T follicular helper cell (primary cell): ENCODE measurements at regions not wholly inside any gene's neighbourhood (a gene's known extent, or its start where the extent isn't known, plus 50 kb on each side); places are given as distances from the start of the nearest gene placed in this dataset.
"Not testable (repeated sequence)": the region's sequence is repeated elsewhere in the genome, so short reads cannot be mapped to it uniquely, and the experiment has no call there.

Experiments
- DNase-seq: peaks from one replicate; pipeline ENCODE4 v3.0.0-alpha.2; 2020; ENCODE audit warnings: low read depth

DNA sequence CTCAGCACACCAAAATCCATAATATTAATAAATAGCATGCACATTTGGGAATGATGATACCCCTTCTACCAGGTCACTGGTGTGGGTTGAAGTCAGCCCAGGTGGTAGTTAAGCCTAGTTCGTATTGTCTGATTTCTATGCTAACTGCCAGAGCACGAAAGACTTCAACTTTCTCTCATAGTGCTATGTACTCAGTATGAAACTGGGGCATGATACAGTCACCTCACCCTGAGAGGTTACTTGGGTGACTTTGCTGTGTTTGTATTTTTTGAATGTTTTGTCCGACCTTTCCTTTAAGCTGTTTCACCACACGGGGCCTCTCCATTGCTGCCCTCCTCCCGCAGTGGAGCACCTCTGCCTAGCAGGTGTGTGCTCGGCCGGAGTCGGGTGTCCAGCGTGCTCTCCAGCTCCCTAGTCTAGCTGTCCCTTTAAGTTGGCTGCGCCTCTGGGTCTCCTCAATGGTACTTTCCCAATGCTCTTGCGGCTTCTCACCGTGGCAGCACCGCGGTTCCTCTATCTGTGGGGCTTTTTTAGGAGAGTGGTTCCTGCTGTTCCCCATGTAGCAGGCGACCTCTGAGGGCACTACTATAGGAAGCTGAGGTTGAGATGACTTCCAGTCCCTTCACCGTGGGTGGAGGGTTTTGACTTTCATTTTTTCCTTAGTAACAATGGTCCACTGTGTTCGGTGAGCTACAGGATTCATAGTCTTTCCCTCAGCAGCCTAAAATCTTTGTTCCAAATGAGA lies 524.0 kb upstream of the PFKP start:
- no peak for DNase-seq

DNA sequence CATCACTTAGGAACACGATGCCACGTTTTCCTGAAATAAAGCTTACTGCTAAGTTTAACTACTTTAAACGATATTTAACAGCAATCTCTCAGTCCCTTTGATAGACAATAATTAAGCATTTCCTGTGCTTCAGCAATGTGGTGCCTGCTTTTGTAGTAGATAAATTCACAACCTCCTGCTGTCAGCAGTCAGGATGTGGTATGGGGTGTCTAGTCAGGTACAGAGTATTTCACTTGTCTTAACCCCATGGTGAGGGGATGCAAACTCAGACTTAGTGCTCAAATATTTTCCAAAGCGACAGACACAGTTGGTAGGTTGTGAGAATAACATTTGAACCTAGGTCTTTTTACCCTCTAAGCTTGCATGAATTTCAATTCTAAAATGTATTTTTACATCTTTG lies 526.2 kb upstream of the PFKP start:
- DNase-seq = no peak

DNA sequence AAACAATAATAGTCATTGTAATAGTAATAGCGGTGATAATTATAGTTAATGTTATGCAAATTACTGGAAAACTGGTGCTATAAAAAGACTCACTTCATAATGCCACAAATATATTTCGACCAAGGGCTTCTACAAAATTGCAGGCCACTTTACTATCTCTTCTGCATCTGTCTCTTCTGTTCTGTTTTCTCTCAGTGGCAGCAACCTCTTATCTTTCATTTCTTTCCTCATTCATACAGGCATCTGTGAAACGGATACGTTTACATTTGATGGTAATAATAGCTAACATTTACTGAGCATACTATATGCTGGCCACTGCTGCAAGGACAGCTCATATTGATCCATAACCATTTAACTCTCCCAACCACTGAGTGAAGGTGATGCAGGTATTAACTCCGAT lies 537.4 kb upstream of the PFKP start:
- DNase-seq = no peak

DNA sequence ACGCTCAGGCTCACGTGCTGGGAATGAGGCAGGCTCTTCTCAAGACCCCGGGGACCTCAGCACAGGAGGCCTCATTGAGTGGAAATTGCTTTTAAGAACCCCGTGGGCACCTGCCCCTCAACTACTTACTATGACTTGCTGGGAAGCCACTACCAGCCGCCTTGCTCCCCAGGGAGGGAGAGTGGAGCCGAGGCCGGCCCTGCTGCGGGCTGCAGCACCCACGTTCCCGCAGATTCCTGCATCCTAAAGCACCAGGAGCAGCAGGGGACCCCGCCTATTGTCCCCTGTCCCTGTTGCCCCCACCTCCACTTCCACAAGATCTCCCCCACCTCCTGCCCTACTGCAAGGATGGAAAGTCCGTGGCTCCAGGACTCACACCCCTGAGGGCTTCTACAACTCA lies 541.6 kb upstream of the PFKP start:
- no peak for DNase-seq

DNA sequence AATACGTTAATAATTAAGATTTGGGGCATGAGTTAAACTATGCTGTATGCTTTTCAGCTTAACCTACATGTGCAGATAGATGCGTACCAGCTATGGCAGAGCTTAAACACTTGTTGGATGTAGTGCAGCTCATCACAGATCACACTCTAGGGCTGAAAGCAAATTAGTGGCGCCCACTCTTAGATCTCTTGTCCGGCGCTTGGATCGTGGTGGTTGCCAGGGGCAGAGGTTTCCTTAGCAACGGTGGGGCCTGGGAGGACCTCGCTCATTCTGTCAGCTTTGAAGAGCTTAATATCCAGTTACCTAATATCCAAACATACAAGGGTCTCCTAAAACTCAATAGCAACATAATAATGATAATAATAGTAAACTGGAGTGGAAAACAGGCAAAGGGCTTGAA lies 548.2 kb upstream of the PFKP start:
- DNase-seq = no peak

DNA sequence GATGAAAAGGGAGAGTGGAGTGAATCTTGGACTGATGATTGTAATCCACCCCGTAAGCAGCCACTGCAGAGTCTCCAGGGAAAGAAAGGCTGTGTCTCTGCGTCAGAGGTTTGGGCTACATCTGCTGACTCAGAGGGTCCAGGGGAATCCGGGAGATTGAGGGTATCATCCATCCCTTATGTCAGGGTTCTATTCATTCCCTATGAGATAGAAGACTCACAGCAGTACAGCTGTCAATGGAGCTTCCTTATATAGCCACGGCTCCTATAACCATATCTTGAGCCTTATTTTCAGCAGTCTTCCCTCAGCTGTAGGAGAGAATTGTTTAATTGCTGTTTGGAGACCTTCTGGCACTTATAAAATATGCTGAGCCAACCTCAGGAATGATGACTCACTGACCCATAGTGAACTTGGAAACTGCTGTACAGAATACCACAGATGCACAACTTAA lies 558.2 kb upstream of the PFKP start:
- DNase-seq = no peak

DNA sequence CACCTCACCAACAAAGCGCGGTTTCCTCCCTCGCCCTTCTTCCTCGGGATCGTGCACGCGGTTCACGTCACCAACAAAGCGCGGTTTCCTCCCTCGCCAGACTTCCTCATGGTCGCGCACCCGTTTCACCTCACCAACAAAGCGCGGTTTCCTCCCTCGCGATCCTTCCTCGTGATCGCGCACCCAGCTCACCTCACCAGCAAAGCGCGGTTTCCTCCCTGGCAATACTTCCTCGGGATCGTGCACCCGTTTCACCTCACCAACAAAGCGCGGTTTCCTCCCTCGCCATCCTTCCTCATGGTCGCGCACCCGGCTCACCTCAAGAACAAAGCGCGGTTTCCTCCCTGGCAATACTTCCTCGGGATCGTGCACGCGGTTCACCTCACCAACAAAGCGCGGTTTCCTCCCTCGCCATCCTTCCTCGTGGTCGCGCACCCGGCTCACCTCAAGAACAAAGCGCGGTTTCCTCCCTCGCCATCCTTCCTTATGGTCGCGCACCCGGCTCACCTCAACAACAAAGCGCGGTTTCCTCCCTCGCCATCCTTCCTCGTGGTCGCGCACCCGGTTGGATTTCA lies 565.9 kb upstream of the PFKP start:
- not testable (repeated sequence) for DNase-seq

DNA sequence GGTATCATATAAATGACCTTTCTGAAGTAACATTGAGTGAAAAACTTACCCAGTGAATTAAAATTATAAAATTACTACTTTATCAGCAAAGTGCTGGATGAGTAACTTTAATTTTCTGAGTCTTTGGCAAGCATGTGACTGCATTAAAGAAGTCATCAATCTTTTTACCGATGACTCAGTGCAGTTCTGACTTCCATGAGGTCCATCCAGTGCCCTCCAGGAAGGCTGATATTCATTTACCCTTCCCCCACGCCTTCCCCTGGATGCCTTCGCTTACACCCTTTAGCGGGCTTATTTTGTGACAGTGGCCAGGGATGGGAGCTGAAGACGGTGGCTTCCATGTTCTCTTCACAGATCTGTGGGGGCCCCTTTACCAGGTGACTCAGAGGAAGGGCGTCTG lies 572.9 kb upstream of the PFKP start:
- DNase-seq = no peak

DNA sequence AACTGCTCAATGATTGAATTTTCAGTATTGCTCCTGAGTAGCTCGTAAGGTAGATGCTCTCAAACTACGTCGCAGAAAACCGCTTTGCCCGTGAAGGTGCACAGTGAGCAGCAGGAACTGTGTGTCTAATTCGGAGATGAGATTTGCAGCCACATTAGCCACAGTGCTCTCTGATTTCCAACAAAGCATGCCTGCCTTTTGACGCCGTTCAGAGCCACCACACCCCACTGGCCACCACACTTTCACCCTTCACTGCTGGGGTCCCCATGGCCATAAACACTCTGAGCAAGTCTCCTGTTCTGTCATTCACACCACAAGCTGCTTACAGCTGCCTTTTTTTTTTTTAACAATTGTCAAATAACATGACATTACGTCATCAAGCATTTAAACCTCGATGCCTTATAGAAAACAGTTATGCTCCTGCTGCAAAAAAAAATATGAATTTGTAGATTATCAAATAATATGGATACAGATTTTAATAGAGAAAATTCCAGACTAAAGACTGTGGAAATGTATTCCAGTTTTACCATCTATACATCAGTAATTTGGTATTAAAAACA lies 578.8 kb upstream of the PFKP start:
- DNase-seq = no peak

DNA sequence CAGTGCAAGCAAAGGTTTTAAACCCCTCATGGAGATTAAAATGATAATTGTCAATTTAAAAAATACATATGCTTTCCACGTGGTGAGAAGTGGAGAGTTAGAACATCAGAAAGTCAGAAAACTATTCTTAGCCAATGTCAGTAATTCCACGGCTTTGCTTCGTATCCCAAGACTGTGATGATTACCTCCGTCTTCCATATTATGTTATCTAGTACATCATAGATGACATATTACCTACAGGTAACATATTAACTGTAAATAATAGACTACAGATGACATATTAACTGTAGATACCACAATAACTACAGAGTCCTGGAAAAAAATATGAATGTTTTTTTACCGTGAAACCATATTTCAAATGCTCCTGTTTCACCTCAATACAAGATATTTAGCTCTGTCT lies 579.4 kb upstream of the PFKP start:
- DNase-seq = no peak

DNA sequence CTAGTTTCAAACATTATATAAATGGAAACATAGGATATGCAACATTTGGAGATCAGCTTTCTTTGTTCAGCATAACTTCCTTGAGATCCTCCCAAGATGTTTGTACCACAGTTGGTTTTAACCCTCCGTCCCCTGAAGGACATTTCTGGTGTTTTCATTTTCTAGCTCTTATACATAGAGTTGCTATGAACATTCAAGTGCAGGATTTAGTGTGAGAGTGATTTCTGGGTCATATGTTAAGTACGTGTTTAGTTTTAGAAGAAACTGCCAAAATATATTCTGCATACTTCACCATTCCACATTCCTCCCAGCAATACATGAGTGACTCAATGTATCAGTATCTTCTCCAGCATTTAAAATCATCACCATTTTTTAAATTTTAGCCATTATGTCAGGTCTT lies 588.7 kb upstream of the PFKP start:
- no peak for DNase-seq

DNA sequence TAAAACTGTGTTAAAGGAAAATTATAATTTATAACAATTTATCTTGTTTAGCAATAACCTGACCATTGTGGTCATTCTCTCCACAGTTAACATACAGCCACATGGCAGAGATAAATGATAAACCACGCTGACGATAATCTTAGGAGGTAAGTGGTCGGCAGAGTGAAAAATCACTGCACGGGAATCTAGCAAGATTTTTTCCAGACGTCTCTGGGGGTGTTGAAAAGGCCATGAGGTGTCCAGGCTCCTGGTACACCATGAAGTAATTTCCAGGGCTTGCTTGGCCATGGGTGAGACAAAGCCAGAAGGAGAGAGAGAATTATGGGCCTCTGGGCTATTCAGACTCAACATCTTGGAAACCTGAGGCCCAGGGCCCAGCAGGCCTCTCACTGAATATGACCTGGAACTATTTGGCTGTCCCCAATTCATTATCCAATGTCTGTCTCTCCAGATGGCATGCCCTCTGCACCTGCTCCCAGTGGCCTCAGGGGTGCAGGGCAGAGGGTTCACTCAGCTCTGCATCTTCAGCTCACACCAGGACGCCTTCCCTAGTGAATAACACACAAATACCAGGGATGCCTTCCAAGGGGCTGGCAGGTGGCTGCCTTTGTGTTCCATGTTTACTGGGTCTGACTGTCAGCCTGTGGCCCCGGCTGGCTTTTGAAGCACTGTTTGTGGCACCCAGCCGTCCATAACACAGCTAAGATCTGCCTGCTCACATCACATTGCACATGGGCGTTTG lies 590.4 kb upstream of the PFKP start:
- no peak for DNase-seq

DNA sequence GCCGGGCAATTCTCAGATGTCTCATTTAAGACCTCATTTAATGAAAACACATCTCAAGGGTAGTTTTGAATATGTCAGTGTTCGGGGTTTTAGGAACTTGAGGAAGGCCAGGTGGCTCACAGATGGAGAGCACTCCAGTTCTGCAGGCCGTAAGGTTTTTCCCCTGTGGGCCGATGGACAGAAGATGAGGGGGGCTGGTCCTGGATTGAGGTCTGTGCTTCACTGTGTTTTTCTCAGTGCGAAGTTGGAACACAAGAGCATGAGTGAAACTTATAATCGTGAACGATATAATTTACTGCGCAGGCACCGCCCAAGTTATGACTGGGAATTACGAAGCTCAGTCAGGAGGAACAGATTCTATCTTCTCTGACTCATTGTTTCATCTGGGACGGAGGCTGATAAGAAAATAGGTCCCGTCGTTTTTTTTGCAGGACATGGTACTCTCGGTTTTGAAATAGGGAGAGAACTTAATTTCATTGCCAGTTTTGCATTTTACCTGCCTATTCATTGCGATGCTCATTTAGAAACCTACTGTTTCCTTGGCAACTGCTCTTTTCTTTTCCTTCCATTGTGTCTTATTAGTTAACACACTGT lies 591.0 kb upstream of the PFKP start:
- DNase-seq = no peak

DNA sequence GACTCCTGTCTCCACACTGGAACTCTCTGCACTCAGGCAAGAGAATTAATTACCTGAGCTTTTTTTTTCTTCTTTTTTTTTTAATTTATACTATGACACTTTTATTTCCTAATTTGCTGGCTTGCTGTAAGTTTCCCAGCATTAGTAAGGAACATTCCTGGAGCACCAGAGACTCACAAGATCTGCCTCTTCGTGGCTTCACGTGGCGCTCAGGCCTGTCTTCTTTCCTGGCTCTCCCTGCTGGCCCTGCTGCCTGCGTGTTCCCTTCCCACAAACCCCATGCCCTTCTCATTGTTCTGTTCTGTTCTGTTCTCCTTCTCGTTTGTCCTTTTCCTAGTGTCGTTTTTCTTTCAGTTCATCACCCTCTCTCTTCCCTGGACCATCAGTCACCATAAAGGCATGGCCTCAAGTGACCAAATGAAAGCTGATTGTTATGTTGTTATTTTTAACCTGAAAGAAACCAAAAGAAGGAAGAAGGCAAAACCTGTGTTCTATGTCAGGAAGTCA lies 591.6 kb upstream of the PFKP start:
- no peak for DNase-seq

DNA sequence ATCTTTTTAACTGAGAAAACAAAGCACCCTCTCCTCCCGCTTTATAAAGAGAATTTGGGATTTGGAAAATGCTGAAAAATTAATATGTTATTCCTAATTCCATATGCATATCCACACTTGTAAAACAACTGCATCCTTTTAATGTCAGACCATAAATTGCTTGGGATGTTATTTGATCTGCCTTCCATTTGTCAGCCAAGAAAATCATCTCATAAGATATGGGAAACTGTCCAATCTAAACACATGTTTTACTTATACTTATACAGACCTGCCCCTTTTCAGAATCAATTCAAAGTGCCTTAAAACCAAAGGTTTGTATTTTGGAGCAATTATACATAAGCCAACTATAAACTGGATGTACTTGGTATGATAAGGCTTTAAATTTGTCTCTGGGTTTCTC lies 595.5 kb upstream of the PFKP start:
- no peak for DNase-seq

DNA sequence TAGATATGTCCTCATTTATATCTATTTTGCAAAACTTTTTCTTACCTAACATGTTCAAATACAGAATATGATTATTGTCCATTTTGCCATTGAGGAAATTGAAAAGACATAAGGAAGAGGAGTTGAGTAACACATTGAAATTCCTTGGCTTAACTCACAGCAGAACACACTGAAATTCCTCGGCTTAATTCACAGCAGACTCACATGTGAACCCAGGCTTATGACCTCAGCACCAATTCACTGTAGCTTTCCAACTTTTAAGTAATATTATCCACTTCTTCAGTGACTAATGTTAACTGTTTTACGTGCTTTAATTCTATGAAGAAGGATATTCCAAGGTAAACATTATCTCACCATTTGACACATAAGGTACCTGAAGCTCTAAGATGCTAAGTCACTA lies 597.5 kb upstream of the PFKP start:
- no peak for DNase-seq

DNA sequence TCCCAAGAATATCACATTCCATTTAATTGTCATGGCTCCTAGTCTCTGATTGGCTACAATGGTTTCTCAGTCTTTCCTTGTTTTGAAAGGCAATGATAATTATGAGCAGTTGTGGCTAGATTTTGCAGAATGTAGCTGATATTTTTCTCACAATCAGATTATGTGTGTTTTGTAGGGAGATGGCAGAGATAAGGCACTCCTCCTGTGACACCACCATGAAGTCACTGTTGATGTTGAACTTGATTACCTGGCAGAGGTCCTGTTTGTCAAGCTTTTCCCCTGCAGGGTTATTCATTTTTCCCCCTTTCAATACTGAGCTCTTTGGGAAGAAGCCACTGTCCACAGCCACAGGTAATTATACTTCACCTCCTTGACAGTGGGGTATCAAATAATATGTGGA lies 602.9 kb upstream of the PFKP start:
- no peak for DNase-seq

DNA sequence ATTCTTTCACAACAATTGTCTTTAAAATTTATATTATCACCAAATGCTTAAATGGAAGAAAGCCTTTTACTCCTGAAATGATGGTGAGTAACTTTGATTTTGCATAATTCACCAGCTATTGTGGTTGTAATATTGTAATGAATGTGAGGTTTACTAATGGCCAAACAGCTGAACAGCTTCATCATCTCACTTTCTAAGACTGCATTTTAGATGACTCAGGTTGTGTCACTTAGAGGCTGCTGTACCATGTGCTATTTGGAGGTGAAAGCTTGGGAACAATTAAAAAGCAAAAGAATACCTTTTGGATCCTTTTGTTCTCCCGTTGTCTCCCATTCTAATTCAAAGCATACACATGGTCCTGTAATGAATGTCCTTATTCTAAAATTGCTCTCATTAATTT lies 604.0 kb upstream of the PFKP start:
- DNase-seq = no peak

DNA sequence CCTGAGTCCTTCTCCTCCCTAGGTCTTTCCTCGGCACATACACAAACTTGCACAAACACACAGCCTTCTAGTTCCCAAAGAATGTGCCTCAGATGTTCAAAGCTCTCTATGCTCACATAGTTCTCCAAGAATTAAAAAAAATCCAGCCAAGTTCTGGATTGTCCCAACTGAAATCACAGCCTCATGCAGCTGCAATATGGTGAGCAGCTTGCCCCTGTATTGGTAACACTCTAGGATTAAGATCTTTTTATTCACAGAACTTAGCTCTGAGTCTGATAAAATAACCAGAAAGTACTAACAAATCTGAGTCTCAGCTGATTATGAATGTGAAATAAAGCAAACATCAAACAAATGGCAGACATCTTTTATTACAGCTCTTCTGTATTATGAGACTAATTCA lies 604.8 kb upstream of the PFKP start:
- DNase-seq = no peak

DNA sequence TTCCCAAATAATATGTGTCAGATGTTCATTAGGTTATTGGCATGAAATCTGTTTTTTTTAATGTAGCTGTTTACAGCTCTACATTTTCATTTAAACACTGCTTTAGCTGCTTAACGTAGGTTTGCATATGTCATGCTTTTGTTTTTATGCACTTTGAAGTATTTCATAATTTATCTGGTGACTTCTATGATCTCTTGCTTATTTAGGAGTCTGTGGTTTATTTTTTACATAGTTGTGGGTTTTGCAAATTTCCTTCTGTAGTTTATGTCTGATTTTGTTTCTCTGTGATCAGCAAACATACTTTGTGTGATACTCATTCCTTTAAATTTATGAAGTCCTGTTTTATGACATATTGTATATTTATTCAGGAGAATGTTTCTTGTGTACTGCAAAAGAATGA lies 606.5 kb upstream of the PFKP start:
- DNase-seq = no peak

DNA sequence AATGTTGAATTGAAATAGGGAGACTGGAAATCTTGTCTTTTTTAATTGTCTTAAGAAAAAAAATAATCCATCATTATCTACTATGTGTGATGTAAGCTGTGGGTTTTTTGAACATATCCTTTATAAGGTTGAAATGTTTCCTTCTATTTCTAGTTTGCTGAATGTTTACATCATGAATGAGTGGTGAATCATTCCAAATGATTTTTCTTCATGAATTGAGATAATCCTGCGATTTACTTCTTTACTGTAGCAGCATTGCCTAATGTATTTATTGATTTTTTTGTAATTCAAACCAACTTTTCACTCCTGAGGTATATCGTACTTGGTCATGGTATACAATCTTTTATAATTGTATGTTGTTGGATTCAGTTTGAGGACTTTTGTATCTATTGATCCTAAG lies 607.6 kb upstream of the PFKP start:
- DNase-seq = no peak

DNA sequence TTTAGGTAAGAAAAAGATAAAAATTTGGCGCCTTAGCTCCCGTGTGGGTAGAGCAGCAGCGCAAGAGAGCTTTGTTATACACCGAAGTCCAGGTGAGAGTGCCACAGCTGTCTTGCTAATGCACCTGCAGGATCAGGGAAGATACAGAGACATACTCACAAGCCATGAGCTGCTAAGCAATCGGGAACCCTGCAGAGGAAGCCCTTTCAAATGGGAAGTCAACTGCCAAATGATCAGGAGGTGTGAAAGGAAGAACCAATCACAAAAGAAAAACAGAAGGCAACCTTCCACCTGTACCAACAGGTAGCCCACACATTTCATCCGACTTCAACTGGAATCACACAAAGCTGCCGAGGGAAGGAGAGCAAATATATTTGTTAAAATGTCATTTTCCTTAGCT lies 610.5 kb upstream of the PFKP start:
- DNase-seq = no peak

DNA sequence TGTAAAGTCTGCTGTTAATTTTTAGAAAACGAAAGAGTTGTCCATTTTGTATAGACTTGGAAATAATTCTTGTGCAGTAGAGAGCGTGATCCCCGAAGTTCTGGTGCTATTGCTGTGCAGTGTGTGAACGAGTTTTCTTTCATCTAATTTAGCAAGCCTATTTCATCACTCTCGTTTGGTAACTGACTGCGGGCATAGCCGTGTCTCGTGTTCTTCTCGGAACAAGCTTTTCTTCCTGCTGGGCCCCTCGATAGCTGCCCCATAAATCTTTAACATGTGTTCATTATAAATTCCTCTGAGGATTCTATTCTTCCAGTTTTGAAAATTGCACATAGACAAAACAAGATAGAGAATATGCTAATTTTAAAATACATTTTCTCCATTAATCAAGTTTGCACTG lies 622.0 kb upstream of the PFKP start:
- no peak for DNase-seq
